ENCODE measurements at regions not wholly inside any gene's neighbourhood (a gene's known extent, or its start where the extent isn't known, plus 50 kb on each side); places are given as distances from the start of the nearest gene placed in this dataset.

DNA sequence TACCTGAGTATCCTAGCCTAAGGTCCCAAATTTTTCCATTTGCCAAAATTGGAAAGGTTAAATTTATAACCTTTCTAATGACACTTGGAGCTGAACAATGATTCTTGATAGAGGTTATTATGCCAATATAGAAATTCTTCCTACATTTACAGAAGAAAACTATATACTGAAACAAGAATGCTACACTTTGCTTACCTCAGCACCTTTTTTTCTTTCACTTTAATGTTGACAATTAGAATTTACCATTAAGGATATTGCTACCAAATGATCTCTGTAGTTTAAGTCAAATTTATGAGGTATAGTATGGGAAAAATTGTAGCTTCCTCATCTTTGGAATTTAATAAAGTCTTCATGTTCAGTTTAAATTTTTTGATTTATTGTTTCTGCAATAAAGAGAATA is 577.0 kb downstream of the NR4A2 start:
- Histone ChIP-seq H4K12ac (ENCODE audit: low read depth, low read length) (no peak overlapping the region), H2BK5ac (ENCODE audit: low read depth, low read length, poor library complexity) (no peak overlapping the region), H3K4ac (ENCODE audit: low read depth, low read length) (no peak overlapping the region), H3K79me1 (ENCODE audit: low read length) (no peaks in the 10 kb centered on the region), H2AFZ (ENCODE audit: insufficient read depth, low read length, poor library complexity) (no peak overlapping the region), H3K18ac (ENCODE audit: low read length) (no peak overlapping the region), H2BK12ac (ENCODE audit: low read length) (no peak overlapping the region), H3K36me3 (ENCODE audit: control insufficient read depth in 1 of 2, insufficient read depth in 2 of 2, low read length in 2 of 2) (no peaks in the 10 kb centered on the region), H3K27me3 (ENCODE audit: insufficient read depth, low read length) (no peaks in the 10 kb centered on the region), H3K9me3 (ENCODE audit: insufficient read depth, low read depth, low read length) (peaks cover 2% of the 10 kb centered on the region), H3K27ac (ENCODE audit: low read depth, low read length) (no peak overlapping the region), H4K91ac (ENCODE audit: low read depth, low read length) (no peak overlapping the region), H2AK5ac (ENCODE audit: low read length) (no peak overlapping the region), H3K9ac (ENCODE audit: low read length) (no peak overlapping the region), H2BK120ac (ENCODE audit: insufficient read depth, low read length, poor library complexity) (no peak overlapping the region), H3K23ac (ENCODE audit: low read length) (no peak overlapping the region), H4K8ac (ENCODE audit: low read depth, low read length) (no peak overlapping the region), H3K79me2 (ENCODE audit: control insufficient read depth, insufficient read depth, low read length, poor library complexity) (no peaks in the 10 kb centered on the region), H3K14ac (ENCODE audit: low read length) (no peak overlapping the region), H3K4me1 (ENCODE audit: control insufficient read depth in 1 of 2, insufficient read depth in 2 of 2, low read length in 2 of 2) (no peaks in the 10 kb centered on the region), H3K4me2 (ENCODE audit: low read length) (no peak overlapping the region), H3K4me3 (ENCODE audit: low read depth, low read length) (no peak overlapping the region)
- DNase-seq = no peak

DNA sequence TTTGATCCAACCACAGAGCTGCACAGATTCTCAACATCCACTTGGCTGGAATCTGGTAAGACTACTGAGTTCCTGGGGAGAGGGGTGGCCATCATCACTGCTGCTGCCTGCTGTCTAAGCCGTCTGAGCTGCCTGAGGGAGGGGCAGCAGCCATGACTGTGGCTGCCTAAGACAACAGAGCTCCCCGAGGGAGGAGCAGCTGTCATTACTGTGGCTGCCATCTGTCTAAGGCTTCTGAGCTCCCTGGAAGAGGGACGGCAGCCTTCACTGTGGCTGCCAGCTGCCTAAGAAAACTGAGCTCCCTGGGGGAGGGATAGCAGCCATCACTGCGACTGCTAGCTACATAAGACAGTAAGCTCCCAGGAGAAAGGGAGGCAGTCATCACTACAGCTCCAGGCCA is 584.4 kb downstream of the NR4A2 start:
- Histone ChIP-seq H2BK120ac (ENCODE audit: insufficient read depth, low read length, poor library complexity) (no peak overlapping the region), H4K12ac (ENCODE audit: low read depth, low read length) (no peak overlapping the region)
- DNase-seq = no peak

DNA sequence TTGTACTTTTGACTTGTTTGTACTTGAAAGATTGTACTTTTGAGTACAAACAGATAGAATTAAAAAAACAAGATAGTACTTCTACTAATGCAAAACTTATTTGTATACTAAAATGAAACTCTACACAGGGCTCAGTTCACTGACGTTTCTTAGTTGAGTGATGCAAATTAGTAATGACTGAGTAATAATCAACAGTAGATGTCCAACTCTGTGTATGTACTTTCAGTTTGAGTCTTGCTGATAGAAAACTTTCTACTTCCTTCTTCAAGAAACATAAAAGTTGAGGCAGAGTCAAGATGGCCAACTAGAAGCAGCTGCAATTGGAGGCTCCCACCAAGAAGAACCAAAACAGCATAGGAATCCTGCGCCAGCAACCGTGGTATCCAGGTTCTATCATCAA is 585.0 kb downstream of the NR4A2 start:
- Histone ChIP-seq H3K14ac (ENCODE audit: low read length) (no peak overlapping the region), H2BK5ac (ENCODE audit: low read depth, low read length, poor library complexity) (no peak overlapping the region), H2BK12ac (ENCODE audit: low read length) (no peak overlapping the region), H3K27ac (ENCODE audit: low read depth, low read length) (no peak overlapping the region), H3K36me3 (ENCODE audit: control insufficient read depth in 1 of 2, insufficient read depth in 2 of 2, low read length in 2 of 2) (no peaks in the 10 kb centered on the region), H3K9me3 (ENCODE audit: insufficient read depth, low read depth, low read length) (no peaks in the 10 kb centered on the region), H3K23ac (ENCODE audit: low read length) (no peak overlapping the region), H4K91ac (ENCODE audit: low read depth, low read length) (no peak overlapping the region), H3K4ac (ENCODE audit: low read depth, low read length) (no peak overlapping the region), H3K27me3 (ENCODE audit: insufficient read depth, low read length) (no peaks in the 10 kb centered on the region), H3K79me1 (ENCODE audit: low read length) (no peaks in the 10 kb centered on the region), H3K4me3 (ENCODE audit: low read depth, low read length) (no peak overlapping the region), H3K18ac (ENCODE audit: low read length) (no peak overlapping the region), H2BK120ac (ENCODE audit: insufficient read depth, low read length, poor library complexity) (no peak overlapping the region), H2AK5ac (ENCODE audit: low read length) (no peak overlapping the region), H3K79me2 (ENCODE audit: control insufficient read depth, insufficient read depth, low read length, poor library complexity) (no peaks in the 10 kb centered on the region), H2AFZ (ENCODE audit: insufficient read depth, low read length, poor library complexity) (no peak overlapping the region), H4K12ac (ENCODE audit: low read depth, low read length) (no peak overlapping the region), H4K8ac (ENCODE audit: low read depth, low read length) (no peak overlapping the region), H3K4me2 (ENCODE audit: low read length) (no peak overlapping the region), H3K9ac (ENCODE audit: low read length) (no peak overlapping the region), H3K4me1 (ENCODE audit: control insufficient read depth in 1 of 2, insufficient read depth in 2 of 2, low read length in 2 of 2) (no peaks in the 10 kb centered on the region)
- no peak for DNase-seq
- WGBS (ENCODE audit: extremely low coverage, insufficient coverage, insufficient read length) = no CpG with 5 or more reads among the region's 3 CpGs

More for the DNA sequence above, 584.4 kb downstream of the NR4A2 start:
- Histone ChIP-seq H3K4ac (ENCODE audit: low read depth, low read length) (no peak overlapping the region), H3K79me2 (ENCODE audit: control insufficient read depth, insufficient read depth, low read length, poor library complexity) (no peaks in the 10 kb centered on the region), H4K8ac (ENCODE audit: low read depth, low read length) (no peak overlapping the region), H3K23ac (ENCODE audit: low read length) (no peak overlapping the region), H2AFZ (ENCODE audit: insufficient read depth, low read length, poor library complexity) (no peak overlapping the region), H3K79me1 (ENCODE audit: low read length) (no peaks in the 10 kb centered on the region), H2BK5ac (ENCODE audit: low read depth, low read length, poor library complexity) (no peak overlapping the region), H3K27ac (ENCODE audit: low read depth, low read length) (no peak overlapping the region), H2BK12ac (ENCODE audit: low read length) (no peak overlapping the region), H3K14ac (ENCODE audit: low read length) (no peak overlapping the region), H3K9ac (ENCODE audit: low read length) (no peak overlapping the region), H2AK5ac (ENCODE audit: low read length) (no peak overlapping the region), H4K91ac (ENCODE audit: low read depth, low read length) (no peak overlapping the region), H3K4me2 (ENCODE audit: low read length) (no peak overlapping the region), H3K18ac (ENCODE audit: low read length) (no peak overlapping the region), H3K36me3 (ENCODE audit: control insufficient read depth in 1 of 2, insufficient read depth in 2 of 2, low read length in 2 of 2) (no peaks in the 10 kb centered on the region), H3K9me3 (ENCODE audit: insufficient read depth, low read depth, low read length) (no peaks in the 10 kb centered on the region), H3K27me3 (ENCODE audit: insufficient read depth, low read length) (no peaks in the 10 kb centered on the region), H3K4me1 (ENCODE audit: control insufficient read depth in 1 of 2, insufficient read depth in 2 of 2, low read length in 2 of 2) (no peaks in the 10 kb centered on the region), H3K4me3 (ENCODE audit: low read depth, low read length) (no peak overlapping the region)
- no CpG with 5 or more reads among the region's 4 CpGs for WGBS (ENCODE audit: extremely low coverage, insufficient coverage, insufficient read length)

DNA sequence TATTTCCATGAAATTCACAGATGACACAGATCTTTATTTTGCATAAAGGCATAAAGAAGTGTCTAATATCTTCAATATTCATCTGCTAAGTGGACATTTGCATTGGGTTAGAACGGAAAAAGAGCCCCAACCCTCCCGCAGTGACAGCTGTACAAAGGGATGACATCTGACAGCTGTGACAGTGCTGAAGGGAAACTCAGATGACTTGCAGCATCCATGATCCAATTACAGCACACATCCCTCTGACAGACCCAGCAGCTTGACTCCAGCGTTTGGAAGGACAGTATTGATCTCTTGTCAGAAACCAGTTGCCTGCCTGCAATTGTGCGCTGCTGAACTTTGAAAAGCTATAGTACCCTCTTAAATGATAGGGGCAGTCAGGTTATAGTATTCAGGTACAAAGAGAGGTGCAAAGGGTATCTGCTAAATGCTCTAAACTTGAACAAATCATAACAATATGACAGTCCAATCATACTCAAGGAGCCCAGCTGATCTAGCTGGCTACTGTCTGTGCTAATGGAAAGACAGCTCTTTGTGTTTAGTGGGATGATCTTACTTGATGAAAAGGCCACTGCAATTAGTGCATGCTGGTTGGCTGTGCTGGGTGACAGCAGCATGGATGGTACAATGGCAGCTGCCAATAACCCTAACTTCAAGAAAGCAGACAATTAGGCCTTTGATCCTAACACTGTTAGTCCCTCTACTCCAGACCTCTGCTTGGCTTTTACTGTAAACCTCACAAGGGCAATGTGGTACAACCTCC is 599.2 kb downstream of the NR4A2 start:
- H4K91ac ChIP-seq (ENCODE audit: low read depth, low read length) = no peak overlapping the region
- no peak overlapping the region for H3K4me3 ChIP-seq (ENCODE audit: low read depth, low read length)
- H3K4me1 ChIP-seq (ENCODE audit: control insufficient read depth in 1 of 2, insufficient read depth in 2 of 2, low read length in 2 of 2) = no peaks in the 10 kb centered on the region
- H2AK5ac ChIP-seq (ENCODE audit: low read length) = no peak overlapping the region
- H3K18ac ChIP-seq (ENCODE audit: low read length) = no peak overlapping the region
- no peak overlapping the region for H3K9ac ChIP-seq (ENCODE audit: low read length)
- no peaks in the 10 kb centered on the region for H3K27me3 ChIP-seq (ENCODE audit: insufficient read depth, low read length)
- no peak overlapping the region for H3K4me2 ChIP-seq (ENCODE audit: low read length)
- no peak overlapping the region for H4K8ac ChIP-seq (ENCODE audit: low read depth, low read length)
- no peak overlapping the region for H2BK5ac ChIP-seq (ENCODE audit: low read depth, low read length, poor library complexity)
- H3K4ac ChIP-seq (ENCODE audit: low read depth, low read length) = no peak overlapping the region
- DNase-seq = no peak
- H3K27ac ChIP-seq (ENCODE audit: low read depth, low read length) = no peak overlapping the region
- H2AFZ ChIP-seq (ENCODE audit: insufficient read depth, low read length, poor library complexity) = no peak overlapping the region
- H2BK120ac ChIP-seq (ENCODE audit: insufficient read depth, low read length, poor library complexity) = no peak overlapping the region
- no peak overlapping the region for H3K23ac ChIP-seq (ENCODE audit: low read length)
- no peaks in the 10 kb centered on the region for H3K79me2 ChIP-seq (ENCODE audit: control insufficient read depth, insufficient read depth, low read length, poor library complexity)
- no peak overlapping the region for H4K12ac ChIP-seq (ENCODE audit: low read depth, low read length)
- H3K9me3 ChIP-seq (ENCODE audit: insufficient read depth, low read depth, low read length) = no peaks in the 10 kb centered on the region
- H3K14ac ChIP-seq (ENCODE audit: low read length) = no peak overlapping the region
- H3K36me3 ChIP-seq (ENCODE audit: control insufficient read depth in 1 of 2, insufficient read depth in 2 of 2, low read length in 2 of 2) = no peaks in the 10 kb centered on the region
- no peaks in the 10 kb centered on the region for H3K79me1 ChIP-seq (ENCODE audit: low read length)
- no CpG with 5 or more reads among the region's 4 CpGs for WGBS (ENCODE audit: extremely low coverage, insufficient coverage, insufficient read length)
- H2BK12ac ChIP-seq (ENCODE audit: low read length) = no peak overlapping the region
